PC-9 (cell line): ENCODE measurements at regions not wholly inside any gene's neighbourhood (a gene's known extent, or its start where the extent isn't known, plus 50 kb on each side); places are given as distances from the start of the nearest gene placed in this dataset.

ENCODE experiments used
- CTCF ChIP-seq: fragments of 200-600 bp; sonication (generic); conservative IDR thresholded peaks from 2 replicates; pipeline ENCODE4 v1.6.1; 2017; ENCODE audit warnings: mixed run types, antibody characterized with exemption, mild to moderate bottlenecking, moderate library complexity
- EZH2 ChIP-seq: fragments of 200-600 bp; sonication (generic); IDR thresholded peaks from 2 replicates; pipeline ENCODE4 v1.8.0; 2017; ENCODE audit warnings: antibody characterized with exemption, low read depth

GRCh38 chr3:81063896-81064295 lies 697.5 kb downstream of the GBE1 start:
- no peak for TF ChIP-seq CTCF
- TF ChIP-seq EZH2: no peak
